Breast epithelium (tissue), 3 donors: ENCODE measurements at regions not wholly inside any gene's neighbourhood (a gene's known extent, or its start where the extent isn't known, plus 50 kb on each side); places are given as distances from the start of the nearest gene placed in this dataset.

Experiments
- CTCF ChIP-seq, 3 donors: fragments of 450-650 bp; IDR thresholded peaks; one replicate each; pipeline ENCODE4 v1.5.1; 2016 to 2017; ENCODE audit warnings: antibody characterized with exemption in 3 of 3, mild to moderate bottlenecking in 3 of 3, moderate library complexity in 3 of 3
- POLR2A ChIP-seq: fragments of 450-650 bp; IDR thresholded peaks from one replicate; pipeline ENCODE4 v1.6.1; 2016; ENCODE audit warnings: antibody characterized with exemption, mild to moderate bottlenecking, moderate library complexity

DNA sequence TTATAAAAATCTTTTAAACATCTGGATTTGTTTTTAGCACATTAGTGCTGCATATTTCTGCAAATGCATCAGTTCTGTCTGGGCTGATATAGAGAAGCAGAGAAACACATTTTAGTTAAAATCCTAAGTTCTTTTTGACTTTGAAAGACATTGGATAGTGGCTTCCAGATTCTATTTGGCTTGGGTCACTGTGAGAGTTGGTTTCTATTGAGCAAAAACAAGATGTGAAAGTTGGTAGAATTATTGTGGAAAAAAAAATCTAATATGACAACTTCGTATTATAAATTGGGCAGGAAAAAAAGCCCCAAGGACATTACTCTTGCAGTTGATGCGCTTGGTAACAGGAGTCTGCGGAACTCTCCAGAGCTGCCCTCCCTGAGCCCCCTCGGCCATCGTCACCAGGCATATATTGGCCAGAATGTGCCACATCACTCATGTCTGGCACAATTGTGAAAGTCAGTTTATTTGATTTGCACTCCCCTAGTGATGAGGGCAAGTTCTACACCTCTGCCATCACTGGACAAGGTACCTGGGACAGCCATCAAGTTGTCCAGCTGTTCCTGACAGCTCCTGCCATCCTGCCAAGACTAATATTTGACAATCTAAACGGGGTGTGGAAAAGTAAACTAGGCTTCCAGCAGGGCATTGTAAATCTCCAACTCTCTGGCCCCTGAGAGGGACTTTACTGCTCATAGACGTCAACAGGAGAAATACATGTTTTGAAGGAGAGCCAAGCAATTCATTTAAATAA lies 334.5 kb downstream of the TENT4A start:
- TF ChIP-seq CTCF (IDR thresholded peaks at IDR 0.05) = no peak
- no peak for TF ChIP-seq POLR2A
